ENCODE measurements at regions not wholly inside any gene's neighbourhood (a gene's known extent, or its start where the extent isn't known, plus 50 kb on each side); places are given as distances from the start of the nearest gene placed in this dataset.
"Not testable (repeated sequence)": the region's sequence is repeated elsewhere in the genome, so short reads cannot be mapped to it uniquely, and the experiment has no call there.

GRCh38 chr4:53920116-53920515 lies 144.3 kb downstream of the CHIC2 start:
- DNase-seq = no peak

GRCh38 chr4:53919535-53919934 lies 144.9 kb downstream of the CHIC2 start:
- DNase-seq = no peak

- no peak for DNase-seq
Measured at GRCh38 chr4:53917729-53918128, 146.7 kb downstream of the CHIC2 start.

- DNase-seq = no peak
Measured at GRCh38 chr4:53916431-53916889, 147.9 kb downstream of the CHIC2 start.

- DNase-seq = no peak
Measured at GRCh38 chr4:53914313-53915016, 149.9 kb downstream of the CHIC2 start.

GRCh38 chr4:53913771-53914170 lies 150.6 kb downstream of the CHIC2 start:
- DNase-seq = no peak

- DNase-seq = no peak
Measured at GRCh38 chr4:53912766-53913497, 151.5 kb downstream of the CHIC2 start.

- DNase-seq = peak; percentile 29
Measured at GRCh38 chr4:53908661-53909078, 155.7 kb downstream of the CHIC2 start.

- DNase-seq = no peak
Measured at GRCh38 chr4:53907772-53908171, 156.6 kb downstream of the CHIC2 start.

GRCh38 chr4:53906606-53907190 lies 157.7 kb downstream of the CHIC2 start:
- no peak for DNase-seq

GRCh38 chr4:53905941-53906377 lies 158.4 kb downstream of the CHIC2 start:
- DNase-seq = peak; percentile 15

GRCh38 chr4:53905276-53905940 lies 159.0 kb downstream of the CHIC2 start:
- no peak for DNase-seq

GRCh38 chr4:53902786-53903185 lies 161.6 kb downstream of the CHIC2 start:
- DNase-seq = no peak

GRCh38 chr4:53900271-53900649 lies 164.1 kb downstream of the CHIC2 start:
- DNase-seq = no peak

GRCh38 chr4:53899586-53900270 lies 164.7 kb downstream of the CHIC2 start:
- DNase-seq = no peak

GRCh38 chr4:53895137-53895536 lies 169.3 kb downstream of the CHIC2 start:
- DNase-seq = no peak

- DNase-seq = no peak
Measured at GRCh38 chr4:53890461-53890860, 173.9 kb downstream of the CHIC2 start.

GRCh38 chr4:53889326-53890055 lies 174.9 kb downstream of the CHIC2 start:
- DNase-seq = no peak

- DNase-seq = no peak
Measured at GRCh38 chr4:53886090-53886489, 178.3 kb downstream of the CHIC2 start.

GRCh38 chr4:53885668-53886067 lies 178.7 kb downstream of the CHIC2 start:
- DNase-seq = no peak

GRCh38 chr4:53877096-53877495 lies 187.3 kb downstream of the CHIC2 start:
- DNase-seq = not testable (repeated sequence)

- no peak for DNase-seq
Measured at GRCh38 chr4:53866055-53866454, 198.3 kb downstream of the CHIC2 start.
